ENCODE measurements at regions not wholly inside any gene's neighbourhood (a gene's known extent, or its start where the extent isn't known, plus 50 kb on each side); places are given as distances from the start of the nearest gene placed in this dataset.

- no peak overlapping the region for H3K27ac ChIP-seq
- intact Hi-C loops (cut with DNase I), result no loop called here
Measured at GRCh38 chr2:133849341-133849740, 281.1 kb upstream of the NCKAP5 start.

GRCh38 chr2:133854603-133855200 lies 286.4 kb upstream of the NCKAP5 start:
- TF ChIP-seq CTCF (IDR thresholded peaks at IDR 0.05), result no peak
- Histone ChIP-seq H3K4me3 (no peak overlapping the region), H3K27me3 (no peaks in the 10 kb centered on the region), H3K4me1 (no peaks in the 10 kb centered on the region), H3K9me3 (no peaks in the 10 kb centered on the region), H3K27ac (no peak overlapping the region), H3K36me3 (no peaks in the 10 kb centered on the region)
- DNase-seq (no peak), ATAC-seq (no peak)
- intact Hi-C loops (cut with DNase I), result no loop called here

More at GRCh38 chr2:133849341-133849740, 281.1 kb upstream of the NCKAP5 start:
- DNase-seq (no peak), ATAC-seq (no peak)
- Histone ChIP-seq H3K9me3 (no peaks in the 10 kb centered on the region), H3K4me3 (no peak overlapping the region), H3K27me3 (no peaks in the 10 kb centered on the region), H3K4me1 (no peaks in the 10 kb centered on the region), H3K36me3 (no peaks in the 10 kb centered on the region)
- TF ChIP-seq CTCF (IDR thresholded peaks at IDR 0.05), result no peak

GRCh38 chr2:133855526-133855925 lies 287.3 kb upstream of the NCKAP5 start:
- Histone ChIP-seq H3K9me3 (no peaks in the 10 kb centered on the region), H3K4me3 (no peak overlapping the region), H3K36me3 (no peaks in the 10 kb centered on the region), H3K4me1 (no peaks in the 10 kb centered on the region), H3K27me3 (no peaks in the 10 kb centered on the region), H3K27ac (no peak overlapping the region)
- no peak for DNase-seq
- ATAC-seq, result no peak
- intact Hi-C loops (cut with DNase I), result no loop called here
- TF ChIP-seq CTCF (IDR thresholded peaks at IDR 0.05), result no peak

- Histone ChIP-seq H3K4me1 (no peaks in the 10 kb centered on the region), H3K4me3 (no peak overlapping the region), H3K27me3 (no peaks in the 10 kb centered on the region), H3K9me3 (no peaks in the 10 kb centered on the region), H3K36me3 (no peaks in the 10 kb centered on the region), H3K27ac (no peak overlapping the region)
- TF ChIP-seq CTCF (IDR thresholded peaks at IDR 0.05), result no peak
- DNase-seq, result no peak
- ATAC-seq, result no peak
- intact Hi-C loops (cut with DNase I), result no loop called here
Measured at GRCh38 chr2:133856678-133857077, 288.4 kb upstream of the NCKAP5 start.

GRCh38 chr2:133859578-133859977 lies 291.3 kb upstream of the NCKAP5 start:
- H3K4me1 ChIP-seq, result no peaks in the 10 kb centered on the region
- H3K27ac ChIP-seq, result no peak overlapping the region
- H3K9me3 ChIP-seq, result no peaks in the 10 kb centered on the region
- DNase-seq (no peak), ATAC-seq (no peak)
- intact Hi-C loops (cut with DNase I), result no loop called here
- no peak overlapping the region for H3K4me3 ChIP-seq
- no peaks in the 10 kb centered on the region for H3K36me3 ChIP-seq
- no peaks in the 10 kb centered on the region for H3K27me3 ChIP-seq
- no peak for TF ChIP-seq CTCF (IDR thresholded peaks at IDR 0.05)
